NOMO-1 treated with DMSO at 0.1 percent for 48 hours (cell line): ENCODE measurements at regions not wholly inside any gene's neighbourhood (a gene's known extent, or its start where the extent isn't known, plus 50 kb on each side); places are given as distances from the start of the nearest gene placed in this dataset.

Experiments
- DNase-seq: peaks from one replicate; lab custom pipeline; 2025; ENCODE audit not compliant: unreplicated experiment; lab: John Stamatoyannopoulos, UW

DNA sequence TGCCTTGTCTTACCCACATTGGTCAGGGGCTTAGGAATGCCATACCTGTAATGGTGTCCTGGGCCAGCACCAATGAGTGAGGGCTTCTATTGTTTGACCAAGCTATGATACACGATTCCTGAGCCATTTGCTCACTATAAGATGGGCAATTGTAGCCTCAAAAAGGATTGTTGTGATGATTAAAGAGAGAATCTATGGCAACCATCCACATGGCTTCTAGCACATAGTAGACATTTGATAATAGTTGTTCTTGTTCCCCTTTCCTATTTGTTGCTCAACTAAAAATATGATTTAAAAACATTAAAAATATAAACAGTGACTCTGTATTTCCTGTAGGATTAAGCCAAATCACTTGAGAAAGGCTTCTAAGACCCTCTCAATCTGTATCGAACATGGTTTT, 366.1 kb downstream of the PCNX1 start:
- no peak for DNase-seq

GRCh38 chr14:71284048-71284447, 376.8 kb downstream of the PCNX1 start:
- no peak for DNase-seq

DNA sequence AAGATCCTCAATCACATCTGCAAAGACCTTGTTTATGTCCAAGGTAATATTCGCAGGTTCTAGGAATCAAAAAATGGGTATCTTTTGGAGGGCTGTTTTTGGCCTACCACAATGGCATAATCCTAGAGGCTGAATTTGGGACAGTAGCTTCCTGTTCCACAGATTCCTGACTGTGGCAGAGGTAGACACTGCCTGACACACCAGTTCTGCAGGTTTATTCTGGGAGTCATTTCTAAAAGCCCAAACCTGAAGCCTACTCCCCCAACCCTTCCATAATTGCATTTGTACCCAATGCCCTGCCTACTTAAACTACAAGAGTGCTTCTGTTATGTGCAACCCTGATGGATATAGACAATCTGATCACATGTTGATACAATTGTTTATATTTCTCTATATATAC, 378.9 kb downstream of the PCNX1 start:
- no peak for DNase-seq

GRCh38 chr14:71287567-71287966, 380.3 kb downstream of the PCNX1 start:
- no peak for DNase-seq

DNA sequence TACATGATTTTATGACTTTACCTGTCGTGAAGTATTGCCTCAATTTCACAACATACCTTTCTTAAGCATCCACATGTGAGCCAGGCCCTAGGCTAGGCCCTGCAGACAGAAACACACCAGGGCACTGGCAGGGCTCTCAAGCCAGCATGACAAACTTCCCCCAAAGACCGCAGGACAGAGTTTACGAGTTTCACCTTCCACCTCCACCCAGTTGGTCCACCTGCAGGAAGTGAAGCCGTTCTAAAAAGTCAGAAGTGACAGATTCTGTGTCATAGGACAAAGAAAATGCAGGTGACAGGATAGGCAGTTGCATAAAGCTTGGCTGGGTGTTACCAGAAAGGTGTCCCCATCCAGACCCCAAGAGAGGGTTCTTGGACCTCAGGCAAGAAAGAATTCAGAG, 382.3 kb downstream of the PCNX1 start:
- no peak for DNase-seq

- DNase-seq: no peak
These were observed 383.0 kb downstream of the PCNX1 start for GRCh38 chr14:71290301-71290700.

GRCh38 chr14:71290960-71291466, 383.8 kb downstream of the PCNX1 start:
- DNase-seq: peak; percentile 94

- no peak for DNase-seq
These were observed 388.9 kb downstream of the PCNX1 start for GRCh38 chr14:71296184-71296583.

DNA sequence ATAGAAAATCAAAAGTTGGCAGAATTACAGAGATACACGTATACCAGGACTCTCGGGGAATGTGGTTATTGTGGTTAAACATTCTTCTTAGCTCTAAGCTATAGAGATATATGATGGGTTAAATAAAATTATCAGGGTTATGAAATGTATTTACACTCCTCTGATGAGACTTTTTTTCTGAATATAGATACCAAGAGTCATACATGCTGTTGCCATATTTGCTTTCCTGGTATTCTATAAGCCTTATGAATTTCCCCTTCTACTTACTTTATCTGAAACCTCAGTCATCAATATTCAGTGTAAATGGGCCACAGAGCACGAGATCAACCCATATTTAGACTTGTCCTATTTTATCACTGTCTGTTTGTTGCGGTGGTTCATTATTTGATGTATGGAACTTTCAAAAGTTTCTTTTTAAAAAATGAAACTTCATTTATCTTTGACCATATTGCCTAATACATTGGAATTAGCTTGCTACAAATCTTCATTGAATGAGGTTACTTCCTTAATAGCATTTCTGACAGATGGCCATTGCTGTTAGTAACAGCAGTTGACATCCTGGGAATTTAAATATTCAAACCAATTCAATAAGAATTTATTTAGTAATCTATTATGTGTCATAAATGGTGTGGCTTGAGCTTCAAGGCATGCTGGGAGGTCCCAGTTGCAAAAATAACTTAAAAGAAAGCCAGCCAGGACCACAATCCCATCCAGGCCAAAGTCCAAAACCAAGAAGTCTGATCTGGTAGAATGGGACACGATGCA, 393.5 kb downstream of the PCNX1 start:
- DNase-seq: no peak

DNA sequence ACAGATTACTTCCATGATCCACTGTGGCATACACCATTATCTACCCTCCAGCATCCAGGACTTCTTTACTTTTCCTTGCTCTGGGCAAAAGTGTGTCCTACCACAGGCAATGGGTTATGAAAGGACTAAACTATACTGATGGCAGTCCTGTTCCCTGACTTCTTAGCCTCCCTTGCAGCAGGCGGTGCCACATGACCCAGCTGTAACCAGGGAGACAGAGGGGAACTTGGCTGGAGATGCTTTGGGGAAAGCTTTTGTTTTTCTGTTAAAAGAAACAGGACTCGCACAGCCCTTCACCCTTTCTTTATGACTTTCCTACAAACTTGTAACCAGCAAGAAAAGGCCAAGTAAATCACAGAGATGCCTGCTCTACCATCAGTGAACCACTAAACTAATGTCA, 394.4 kb downstream of the PCNX1 start:
- DNase-seq: no peak

DNA sequence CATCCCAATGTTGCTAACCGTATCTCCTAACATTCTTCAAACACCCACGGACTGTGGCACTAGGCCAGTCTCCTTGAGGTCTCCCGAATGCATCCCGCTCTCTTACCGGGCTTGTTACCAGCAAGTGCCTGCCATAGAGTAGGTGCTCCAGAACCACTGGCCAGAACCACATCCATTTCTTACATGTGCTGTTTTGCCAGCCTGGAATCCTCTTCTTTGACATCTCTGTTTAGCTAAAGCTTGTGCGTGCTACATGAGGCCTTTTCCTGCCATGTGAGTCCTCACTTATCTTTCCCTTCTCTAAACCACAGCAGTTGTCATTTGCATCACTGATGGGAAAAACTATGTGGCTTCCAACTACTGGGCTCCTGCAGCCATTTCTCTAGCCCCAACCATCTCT, 397.4 kb downstream of the PCNX1 start:
- DNase-seq: no peak

GRCh38 chr14:71308671-71309070, 401.4 kb downstream of the PCNX1 start:
- no peak for DNase-seq

DNA sequence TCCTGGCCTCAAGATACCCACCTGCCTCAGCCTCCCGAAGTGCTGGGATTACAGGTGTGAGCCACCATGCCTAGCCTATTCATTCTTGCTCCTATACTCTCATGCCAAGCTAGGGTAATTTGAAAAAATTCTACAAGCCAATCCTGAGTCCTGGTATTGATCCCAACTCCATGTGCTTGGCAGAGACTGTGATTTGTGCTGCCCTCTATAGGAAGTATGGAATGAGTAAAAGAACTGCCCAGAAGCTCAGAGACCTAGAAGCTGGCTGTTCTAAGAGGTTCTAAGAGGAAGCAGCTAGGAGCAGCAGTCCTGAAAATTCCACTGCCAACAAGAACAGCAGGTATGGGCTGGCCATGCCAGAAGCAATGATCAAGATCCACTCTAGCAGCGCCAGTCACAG, 402.5 kb downstream of the PCNX1 start:
- no peak for DNase-seq

- no peak for DNase-seq
These were observed 403.8 kb downstream of the PCNX1 start for GRCh38 chr14:71311061-71311460.

GRCh38 chr14:71314717-71315116, 407.5 kb downstream of the PCNX1 start:
- DNase-seq: no peak

DNA sequence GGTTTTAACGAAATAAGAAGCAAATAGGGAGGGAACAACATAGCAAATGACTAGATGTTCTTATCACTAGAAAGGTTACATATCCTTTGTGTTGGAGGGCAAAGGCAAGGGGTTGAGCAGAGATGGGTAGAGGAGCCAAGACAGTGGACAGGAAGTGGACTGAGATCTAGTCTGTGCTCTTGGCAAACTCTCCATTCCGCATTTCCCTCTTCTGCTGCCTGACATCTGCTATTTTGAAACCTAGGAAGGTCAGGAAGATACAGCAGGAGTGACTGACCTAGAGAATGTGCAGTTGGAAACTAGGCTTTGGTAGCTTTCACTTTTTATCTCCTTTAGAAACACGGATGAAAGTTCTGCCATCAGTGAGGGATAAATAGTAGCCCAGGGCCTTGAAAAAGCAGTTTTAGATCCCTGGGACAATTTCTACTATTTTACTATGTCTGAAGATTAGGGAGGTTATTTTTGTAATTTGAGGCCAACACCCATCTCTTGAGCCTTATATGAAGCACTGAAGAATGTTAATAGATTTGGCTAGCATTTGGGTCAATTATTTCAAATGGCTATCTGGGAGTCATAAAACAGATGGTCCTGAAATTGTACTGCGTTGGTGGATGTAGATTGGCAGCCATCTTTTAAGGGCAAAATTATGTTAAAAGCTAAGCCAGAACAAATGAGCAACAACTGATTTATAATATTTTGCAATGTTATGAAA, 410.3 kb downstream of the PCNX1 start:
- no peak for DNase-seq

DNA sequence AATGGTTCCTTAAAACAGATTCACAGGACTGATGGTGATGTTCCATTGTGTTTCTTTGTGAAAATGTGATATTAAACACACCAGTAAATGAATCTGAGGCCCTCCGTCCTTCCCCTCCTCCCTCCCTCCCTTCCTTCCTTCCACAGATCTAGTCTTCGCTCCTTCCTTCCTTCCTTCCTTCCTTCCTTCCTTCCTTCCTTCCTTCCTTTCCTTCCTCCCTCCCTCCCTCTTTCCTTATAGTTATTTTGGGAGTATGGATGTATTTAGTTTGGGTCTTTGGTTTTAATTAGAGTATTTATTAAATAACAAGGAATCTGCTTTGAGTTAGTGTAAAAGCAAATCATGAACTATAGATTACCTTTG, 410.8 kb downstream of the PCNX1 start:
- DNase-seq: no peak

- peak; percentile 20 for DNase-seq
These were observed 412.4 kb downstream of the PCNX1 start for GRCh38 chr14:71319666-71320065.

GRCh38 chr14:71320107-71320733, 413.0 kb downstream of the PCNX1 start, which contains the start of gene SIPA1L1:
Gene SIPA1L1 (plus strand): TSS chr14:71320476.
- peak; percentile 98 for DNase-seq

GRCh38 chr14:71320734-71321573, 413.7 kb downstream of the PCNX1 start:
- DNase-seq: peak; percentile 34
